Esophagus muscularis mucosa (tissue), 4 donors: ENCODE measurements at regions not wholly inside any gene's neighbourhood (a gene's known extent, or its start where the extent isn't known, plus 50 kb on each side); places are given as distances from the start of the nearest gene placed in this dataset.
A peak's percentile ranks its signal among the peaks of the same experiment; 100 is the strongest.

Source experiments
- DNase-seq: peaks from one replicate; pipeline ENCODE4 v3.0.0-alpha.2; 2017; ENCODE audit errors: extremely low spot score
- H3K27ac ChIP-seq, 4 donors: fragments of 200-600 bp; sonication (generic); replicated peaks in 1 of 4; 1 replicate in 3 of 4; 2 replicates in 1 of 4; pipeline ENCODE4 v1.5.1; 2016 to 2019; ENCODE audit warnings: mild to moderate bottlenecking in 1 of 4
- H3K27me3 ChIP-seq, 4 donors: fragments of 200-600 bp; sonication (generic); one replicate each; pipeline versions ENCODE4 v1.5.1 to v1.6.0; 2016 to 2019
- H3K36me3 ChIP-seq, 4 donors: fragments of 200-600 bp; sonication (generic); one replicate each; pipeline ENCODE4 v1.5.1; 2016 to 2019
- H3K4me1 ChIP-seq, 4 donors: fragments of 200-600 bp; sonication (generic); one replicate each; pipeline ENCODE4 v1.5.1; 2016 to 2019
- H3K4me3 ChIP-seq, 4 donors: fragments of 200-600 bp; sonication (generic); 1 replicate in 2 of 4; 2 replicates in 2 of 4; pipeline ENCODE4 v1.5.1; 2016 to 2019; ENCODE audit warnings: mild to moderate bottlenecking in 4 of 4, moderate library complexity in 1 of 4
- H3K9me3 ChIP-seq, 4 donors: fragments of 200-600 bp; sonication (generic); 1 replicate in 3 of 4; 2 replicates in 1 of 4; pipeline ENCODE4 v1.5.1; 2016 to 2019
- EP300 ChIP-seq: sonication (generic); formaldehyde crosslinking; IDR thresholded peaks from one replicate; pipeline ENCODE4 v1.6.1; 2017; ENCODE audit warnings: antibody characterized with exemption
- POLR2A ChIP-seq: fragments of 450-650 bp; IDR thresholded peaks from one replicate; pipeline ENCODE4 v1.6.1; 2017; ENCODE audit warnings: antibody characterized with exemption, moderate library complexity, mild to moderate bottlenecking, low read depth
- POLR2AphosphoS5 ChIP-seq, 2 donors: sonication (generic); formaldehyde crosslinking; IDR thresholded peaks; one replicate each; pipeline ENCODE4 v1.6.1; 2017; ENCODE audit warnings: antibody characterized with exemption in 2 of 2
- WGBS: methylation state at CpG from one replicate; pipeline ENCODE4 v1.1.5; 2018; 5-methylcytosine and 5-hydroxymethylcytosine counted together
- intact Hi-C: fragments of 100-400 bp; cut with DNase I; formaldehyde crosslinking; loops from one replicate; pipeline ENCODE4 v1.15.1; 2023
- TF ChIP-seq, protein P1 (sequence below), 3 experiments: fragments of 200-600 bp in 2 of 3; fragments of 450-650 bp in 1 of 3; sonication (generic) in 2 of 3; IDR thresholded peaks; one replicate each; pipeline ENCODE4 v1.5.1; 2017 to 2019; ENCODE audit warnings: antibody characterized with exemption in 3 of 3, mild to moderate bottlenecking in 2 of 3, moderate library complexity in 1 of 3

DNA sequence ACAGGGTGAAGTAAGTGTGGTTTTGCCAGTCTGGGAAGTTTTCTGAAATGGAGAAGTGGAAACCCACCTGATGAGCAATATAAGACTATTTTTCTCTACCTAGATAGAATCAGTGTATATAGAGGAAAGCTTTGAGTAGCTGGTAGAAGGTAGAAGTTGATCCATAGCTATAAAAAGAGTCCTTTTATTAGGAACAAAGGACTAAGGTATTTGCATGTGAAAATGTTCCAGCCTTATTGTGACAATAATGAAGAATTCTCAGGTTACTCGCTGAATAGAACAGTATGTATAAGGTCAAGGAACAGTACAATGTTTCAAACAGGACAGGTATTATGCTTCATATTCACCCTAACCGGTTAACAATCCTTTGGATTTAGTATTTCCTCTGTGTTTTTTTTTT lies 972.2 kb downstream of the OTOL1 start:
- no peak for TF ChIP-seq POLR2AphosphoS5 (IDR thresholded peaks at IDR 0.05)
- intact Hi-C loops: no loop called here

DNA sequence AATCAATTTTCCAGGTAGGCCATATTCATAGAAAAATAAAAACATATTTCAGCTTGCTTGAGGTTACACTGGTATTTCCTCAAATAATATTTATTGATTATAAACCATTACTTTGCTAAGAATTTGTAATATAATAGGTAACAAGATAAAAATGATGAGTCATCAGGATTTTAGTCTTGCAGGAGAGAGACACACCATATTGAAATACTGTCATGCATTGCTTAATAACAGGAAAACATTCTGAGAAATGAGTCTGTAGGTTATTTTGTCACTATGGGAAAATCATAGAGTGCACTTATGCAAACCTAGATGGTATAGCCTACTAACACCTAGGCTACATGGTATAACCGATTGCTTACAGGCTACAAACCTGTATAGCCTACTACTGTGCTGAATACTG lies 990.5 kb downstream of the OTOL1 start:
- DNase-seq: no peak
- TF ChIP-seq POLR2A: no peak
- no peak for TF ChIP-seq POLR2AphosphoS5 (IDR thresholded peaks at IDR 0.05)
- H3K27ac ChIP-seq: no peak overlapping the region
- H3K36me3 ChIP-seq: no peaks in the 10 kb centered on the region
- 100% methylated on average over 1 of the region's 1 CpG for WGBS
- no peaks in the 10 kb centered on the region for H3K9me3 ChIP-seq
- intact Hi-C loops: no loop called here
- H3K27me3 ChIP-seq: no peaks in the 10 kb centered on the region
- H3K4me3 ChIP-seq: no peak overlapping the region
- H3K4me1 ChIP-seq: no peaks in the 10 kb centered on the region

More for the DNA sequence above, 972.2 kb downstream of the OTOL1 start:
- no peaks in the 10 kb centered on the region for H3K27me3 ChIP-seq
- H3K4me1 ChIP-seq: no peaks in the 10 kb centered on the region
- WGBS: 90% methylated on average over 2 of the region's 2 CpGs
- no peak overlapping the region for H3K4me3 ChIP-seq
- H3K36me3 ChIP-seq: no peaks in the 10 kb centered on the region
- H3K27ac ChIP-seq: no peak overlapping the region
- no peaks in the 10 kb centered on the region for H3K9me3 ChIP-seq
- no peak for DNase-seq

DNA sequence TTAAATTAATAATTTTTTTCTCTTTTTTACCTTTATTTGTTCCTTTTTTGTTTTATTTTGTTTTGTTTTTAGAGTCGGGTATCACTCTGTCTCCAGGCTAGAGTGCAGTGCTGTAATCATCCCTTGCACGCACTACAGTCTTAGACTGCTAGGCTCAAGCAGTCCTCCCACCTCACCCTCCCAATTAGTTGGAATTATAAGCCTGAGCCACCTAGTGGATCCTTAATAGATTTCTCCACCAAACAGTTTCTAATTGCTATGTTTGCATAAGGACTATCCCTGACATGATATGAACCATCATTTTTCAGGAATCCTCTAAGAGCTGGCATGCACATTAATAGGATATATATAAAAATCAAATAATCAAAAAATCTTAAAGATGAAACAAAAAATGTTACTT lies 993.2 kb downstream of the OTOL1 start:
- TF ChIP-seq POLR2A (no peak), POLR2AphosphoS5 (IDR thresholded peaks at IDR 0.05) (no peak), EP300 (no peak)
- TF ChIP-seq, protein P1, sequence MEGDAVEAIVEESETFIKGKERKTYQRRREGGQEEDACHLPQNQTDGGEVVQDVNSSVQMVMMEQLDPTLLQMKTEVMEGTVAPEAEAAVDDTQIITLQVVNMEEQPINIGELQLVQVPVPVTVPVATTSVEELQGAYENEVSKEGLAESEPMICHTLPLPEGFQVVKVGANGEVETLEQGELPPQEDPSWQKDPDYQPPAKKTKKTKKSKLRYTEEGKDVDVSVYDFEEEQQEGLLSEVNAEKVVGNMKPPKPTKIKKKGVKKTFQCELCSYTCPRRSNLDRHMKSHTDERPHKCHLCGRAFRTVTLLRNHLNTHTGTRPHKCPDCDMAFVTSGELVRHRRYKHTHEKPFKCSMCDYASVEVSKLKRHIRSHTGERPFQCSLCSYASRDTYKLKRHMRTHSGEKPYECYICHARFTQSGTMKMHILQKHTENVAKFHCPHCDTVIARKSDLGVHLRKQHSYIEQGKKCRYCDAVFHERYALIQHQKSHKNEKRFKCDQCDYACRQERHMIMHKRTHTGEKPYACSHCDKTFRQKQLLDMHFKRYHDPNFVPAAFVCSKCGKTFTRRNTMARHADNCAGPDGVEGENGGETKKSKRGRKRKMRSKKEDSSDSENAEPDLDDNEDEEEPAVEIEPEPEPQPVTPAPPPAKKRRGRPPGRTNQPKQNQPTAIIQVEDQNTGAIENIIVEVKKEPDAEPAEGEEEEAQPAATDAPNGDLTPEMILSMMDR (IDR thresholded peaks at IDR 0.05): peak in 1 of 3 experiments; percentile 23
- no peak for DNase-seq
- H3K9me3 ChIP-seq: no peaks in the 10 kb centered on the region
- H3K27me3 ChIP-seq: no peaks in the 10 kb centered on the region
- 87% methylated on average over 2 of the region's 2 CpGs for WGBS
- H3K4me3 ChIP-seq: no peak overlapping the region
- no peak overlapping the region for H3K27ac ChIP-seq
- no peaks in the 10 kb centered on the region for H3K36me3 ChIP-seq
- intact Hi-C loops: no loop called here
- no peaks in the 10 kb centered on the region for H3K4me1 ChIP-seq

DNA sequence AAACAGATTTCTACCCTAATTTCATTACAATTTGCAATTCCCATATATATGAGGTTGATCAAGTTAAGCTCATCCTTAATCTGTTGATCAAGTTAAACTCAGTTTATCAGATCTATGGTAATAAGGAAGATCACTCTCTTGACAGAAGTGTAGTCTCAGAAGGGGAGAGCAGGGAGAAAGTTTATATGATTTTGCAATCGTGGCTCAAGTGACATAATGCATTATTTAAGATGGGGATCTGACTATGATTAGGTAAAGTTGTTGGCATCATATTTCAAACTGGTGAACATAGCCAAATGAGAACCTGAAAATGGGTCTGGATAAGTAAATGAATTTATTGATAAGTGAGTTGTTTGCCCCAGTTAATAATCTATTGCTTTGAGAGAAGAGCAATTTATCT lies 995.3 kb downstream of the OTOL1 start:
- Histone ChIP-seq H3K36me3 (no peaks in the 10 kb centered on the region), H3K27ac (no peak overlapping the region), H3K9me3 (peaks cover 0 to 12% (median 0%) of the 10 kb centered on the region in 4 donors), H3K4me1 (no peaks in the 10 kb centered on the region), H3K27me3 (no peaks in the 10 kb centered on the region), H3K4me3 (no peak overlapping the region)
- intact Hi-C loops: no loop called here
- no peak for DNase-seq
- WGBS: 50% methylated on average over 1 of the region's 1 CpG
- TF ChIP-seq EP300 (no peak), POLR2AphosphoS5 (IDR thresholded peaks at IDR 0.05) (no peak), POLR2A (no peak)
- TF ChIP-seq, protein P1 (IDR thresholded peaks at IDR 0.05): no peak

DNA sequence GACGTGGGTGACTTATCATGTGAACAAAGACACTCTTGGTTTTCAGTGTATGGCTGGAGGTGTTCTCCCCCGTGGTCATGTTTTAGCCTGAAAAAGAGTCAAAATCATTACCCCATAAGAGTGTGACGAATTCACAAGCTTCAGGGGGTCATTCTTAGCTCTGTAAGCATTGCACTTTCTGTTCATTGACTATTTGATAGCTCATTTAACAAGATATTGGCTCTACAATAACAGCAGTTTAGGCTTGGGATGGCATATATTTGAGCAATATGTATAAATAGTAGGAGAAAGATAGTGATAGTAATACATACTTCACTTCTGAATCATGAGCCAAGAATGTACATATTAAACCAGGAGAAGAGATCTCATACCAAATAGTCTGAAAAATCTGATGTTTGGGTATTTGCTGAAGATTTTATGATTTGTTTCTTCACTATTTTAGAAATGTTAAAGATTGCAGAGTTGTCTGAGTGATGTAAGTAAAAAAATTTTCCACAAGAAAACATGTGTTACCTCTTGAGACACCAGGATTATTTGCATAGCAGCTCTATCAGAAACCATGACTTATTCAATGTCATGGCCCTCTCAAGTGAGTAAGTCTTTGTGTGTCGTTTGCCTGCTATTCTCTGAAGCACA lies 996.0 kb downstream of the OTOL1 start:
- no peak overlapping the region for H3K27ac ChIP-seq
- TF ChIP-seq POLR2A: no peak
- TF ChIP-seq, protein P1 (IDR thresholded peaks at IDR 0.05): no peak
- TF ChIP-seq POLR2AphosphoS5 (IDR thresholded peaks at IDR 0.05): no peak
- TF ChIP-seq EP300: no peak
- H3K4me1 ChIP-seq: no peaks in the 10 kb centered on the region
- H3K27me3 ChIP-seq: no peaks in the 10 kb centered on the region
- peaks cover 0 to 12% (median 0%) of the 10 kb centered on the region in 4 donors for H3K9me3 ChIP-seq
- H3K4me3 ChIP-seq: no peak overlapping the region
- DNase-seq: no peak
- intact Hi-C loops: no loop called here
- H3K36me3 ChIP-seq: no peaks in the 10 kb centered on the region
- WGBS: 70% methylated on average over 4 of the region's 4 CpGs

- intact Hi-C loops: no loop called here
- H3K4me3 ChIP-seq: no peak overlapping the region
- H3K27me3 ChIP-seq: no peaks in the 10 kb centered on the region
- DNase-seq: no peak
- TF ChIP-seq POLR2A (no peak), POLR2AphosphoS5 (IDR thresholded peaks at IDR 0.05) (no peak), EP300 (no peak)
- TF ChIP-seq, protein P1 (IDR thresholded peaks at IDR 0.05): no peak
- H3K9me3 ChIP-seq: peaks cover 0 to 12% (median 0%) of the 10 kb centered on the region in 4 donors
- 58% methylated on average over 2 of the region's 2 CpGs for WGBS
- H3K4me1 ChIP-seq: no peaks in the 10 kb centered on the region
- H3K27ac ChIP-seq: no peak overlapping the region
- no peaks in the 10 kb centered on the region for H3K36me3 ChIP-seq
These were observed 1002.0 kb downstream of the OTOL1 start for GRCh38 chr3:162498626-162499025.
